ENCODE measurements at regions not wholly inside any gene's neighbourhood (a gene's known extent, or its start where the extent isn't known, plus 50 kb on each side); places are given as distances from the start of the nearest gene placed in this dataset.

DNA sequence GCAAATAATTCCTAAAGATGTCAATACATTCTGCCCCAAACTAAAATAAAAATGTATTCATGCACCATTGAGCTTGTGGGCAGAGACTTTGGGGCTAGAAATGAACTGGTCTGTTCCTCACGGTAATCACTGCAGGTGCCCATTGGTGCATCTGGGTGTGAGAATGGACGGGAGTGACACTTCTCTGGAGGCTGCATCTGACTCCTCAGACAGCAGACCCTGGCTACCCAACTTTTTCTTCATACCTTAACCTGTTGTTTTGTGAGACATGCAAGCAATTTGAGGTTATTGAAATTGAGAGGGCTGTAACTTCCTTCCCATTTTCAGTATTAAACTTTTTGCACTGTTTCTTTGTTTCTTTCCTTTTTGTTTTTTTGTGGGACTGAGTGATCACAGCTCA lies 333.4 kb downstream of the ICE1 start:
- Histone ChIP-seq H3K79me2 (replicated peaks; ENCODE audit: insufficient read depth, low read length) (no peaks in the 10 kb centered on the region), H3K27me3 (ENCODE audit: insufficient read depth, low read depth, low read length) (no peaks in the 10 kb centered on the region), H3K9me3 (ENCODE audit: low read length) (no peaks in the 10 kb centered on the region), H3K27ac (ENCODE audit: low read length) (no peak overlapping the region), H3F3A (ENCODE audit: insufficient read depth, low read length, poor library complexity, severe bottlenecking) (no peaks in the 10 kb centered on the region), H4K20me1 (ENCODE audit: insufficient read depth) (no peaks in the 10 kb centered on the region), H3K9ac (ENCODE audit: low read length) (no peak overlapping the region), H3K9me2 (ENCODE audit: insufficient read depth, low read length) (no peaks in the 10 kb centered on the region), H3K4me2 (ENCODE audit: low read length) (no peak overlapping the region), H2AFZ (ENCODE audit: low read depth, low read length) (no peak overlapping the region), H3K36me3 (ENCODE audit: insufficient read depth, low read length) (no peaks in the 10 kb centered on the region), H3K4me3 (ENCODE audit: low read length) (no peak overlapping the region)
- TF ChIP-seq RAD21 (conservative IDR thresholded peaks at IDR 0.05), result no peak
- TF ChIP-seq TAF1 (IDR thresholded peaks at IDR 0.05; ENCODE audit: low read depth), result no peak
- no peak for TF ChIP-seq POLR2AphosphoS5 (IDR thresholded peaks at IDR 0.05)
- TF ChIP-seq, protein P1, sequence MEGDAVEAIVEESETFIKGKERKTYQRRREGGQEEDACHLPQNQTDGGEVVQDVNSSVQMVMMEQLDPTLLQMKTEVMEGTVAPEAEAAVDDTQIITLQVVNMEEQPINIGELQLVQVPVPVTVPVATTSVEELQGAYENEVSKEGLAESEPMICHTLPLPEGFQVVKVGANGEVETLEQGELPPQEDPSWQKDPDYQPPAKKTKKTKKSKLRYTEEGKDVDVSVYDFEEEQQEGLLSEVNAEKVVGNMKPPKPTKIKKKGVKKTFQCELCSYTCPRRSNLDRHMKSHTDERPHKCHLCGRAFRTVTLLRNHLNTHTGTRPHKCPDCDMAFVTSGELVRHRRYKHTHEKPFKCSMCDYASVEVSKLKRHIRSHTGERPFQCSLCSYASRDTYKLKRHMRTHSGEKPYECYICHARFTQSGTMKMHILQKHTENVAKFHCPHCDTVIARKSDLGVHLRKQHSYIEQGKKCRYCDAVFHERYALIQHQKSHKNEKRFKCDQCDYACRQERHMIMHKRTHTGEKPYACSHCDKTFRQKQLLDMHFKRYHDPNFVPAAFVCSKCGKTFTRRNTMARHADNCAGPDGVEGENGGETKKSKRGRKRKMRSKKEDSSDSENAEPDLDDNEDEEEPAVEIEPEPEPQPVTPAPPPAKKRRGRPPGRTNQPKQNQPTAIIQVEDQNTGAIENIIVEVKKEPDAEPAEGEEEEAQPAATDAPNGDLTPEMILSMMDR (IDR thresholded peaks at IDR 0.05; ENCODE audit: poor library complexity, severe bottlenecking), result no peak
- no peak for TF ChIP-seq EZH2 (IDR thresholded peaks at IDR 0.05; ENCODE audit: borderline replicate concordance, insufficient read depth, low read length, poor library complexity, severe bottlenecking)
- TF ChIP-seq EP300 (conservative IDR thresholded peaks at IDR 0.05; ENCODE audit: poor library complexity, severe bottlenecking), result no peak
- no peak for TF ChIP-seq MXI1 (conservative IDR thresholded peaks at IDR 0.05; ENCODE audit: poor library complexity, severe bottlenecking)
- TF ChIP-seq SMC3 (conservative IDR thresholded peaks at IDR 0.05; ENCODE audit: poor library complexity), result no peak
- TF ChIP-seq, protein P2, sequence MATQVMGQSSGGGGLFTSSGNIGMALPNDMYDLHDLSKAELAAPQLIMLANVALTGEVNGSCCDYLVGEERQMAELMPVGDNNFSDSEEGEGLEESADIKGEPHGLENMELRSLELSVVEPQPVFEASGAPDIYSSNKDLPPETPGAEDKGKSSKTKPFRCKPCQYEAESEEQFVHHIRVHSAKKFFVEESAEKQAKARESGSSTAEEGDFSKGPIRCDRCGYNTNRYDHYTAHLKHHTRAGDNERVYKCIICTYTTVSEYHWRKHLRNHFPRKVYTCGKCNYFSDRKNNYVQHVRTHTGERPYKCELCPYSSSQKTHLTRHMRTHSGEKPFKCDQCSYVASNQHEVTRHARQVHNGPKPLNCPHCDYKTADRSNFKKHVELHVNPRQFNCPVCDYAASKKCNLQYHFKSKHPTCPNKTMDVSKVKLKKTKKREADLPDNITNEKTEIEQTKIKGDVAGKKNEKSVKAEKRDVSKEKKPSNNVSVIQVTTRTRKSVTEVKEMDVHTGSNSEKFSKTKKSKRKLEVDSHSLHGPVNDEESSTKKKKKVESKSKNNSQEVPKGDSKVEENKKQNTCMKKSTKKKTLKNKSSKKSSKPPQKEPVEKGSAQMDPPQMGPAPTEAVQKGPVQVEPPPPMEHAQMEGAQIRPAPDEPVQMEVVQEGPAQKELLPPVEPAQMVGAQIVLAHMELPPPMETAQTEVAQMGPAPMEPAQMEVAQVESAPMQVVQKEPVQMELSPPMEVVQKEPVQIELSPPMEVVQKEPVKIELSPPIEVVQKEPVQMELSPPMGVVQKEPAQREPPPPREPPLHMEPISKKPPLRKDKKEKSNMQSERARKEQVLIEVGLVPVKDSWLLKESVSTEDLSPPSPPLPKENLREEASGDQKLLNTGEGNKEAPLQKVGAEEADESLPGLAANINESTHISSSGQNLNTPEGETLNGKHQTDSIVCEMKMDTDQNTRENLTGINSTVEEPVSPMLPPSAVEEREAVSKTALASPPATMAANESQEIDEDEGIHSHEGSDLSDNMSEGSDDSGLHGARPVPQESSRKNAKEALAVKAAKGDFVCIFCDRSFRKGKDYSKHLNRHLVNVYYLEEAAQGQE (IDR thresholded peaks at IDR 0.05; ENCODE audit: borderline replicate concordance), result no peak

DNA sequence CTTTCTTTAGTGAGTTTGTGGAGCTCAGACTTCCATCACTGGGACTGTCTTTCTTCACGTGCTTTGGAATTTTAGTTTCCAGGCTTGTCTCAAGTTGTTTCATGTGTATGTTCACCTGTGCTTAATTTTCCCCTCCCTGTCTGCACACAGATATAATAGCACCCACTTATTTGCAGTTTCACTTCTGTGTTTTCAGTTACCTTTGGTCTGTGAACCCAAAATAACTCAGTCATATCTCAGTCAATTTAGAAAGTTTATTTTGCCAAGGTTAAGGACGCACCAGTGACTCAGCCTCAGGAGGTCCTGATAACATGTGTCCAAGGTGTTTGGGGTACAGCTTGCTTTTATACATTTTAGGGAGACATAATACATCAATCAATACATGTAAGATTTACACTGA lies 330.4 kb downstream of the ICE1 start:
- H3K36me3 ChIP-seq (ENCODE audit: insufficient read depth, low read length), result no peaks in the 10 kb centered on the region
- TF ChIP-seq SMC3 (conservative IDR thresholded peaks at IDR 0.05; ENCODE audit: poor library complexity), result no peak
- TF ChIP-seq TAF1 (IDR thresholded peaks at IDR 0.05; ENCODE audit: low read depth), result no peak
- no peak overlapping the region for H3K27ac ChIP-seq (ENCODE audit: low read length)
- H3K4me3 ChIP-seq (ENCODE audit: low read length), result no peak overlapping the region
- H4K20me1 ChIP-seq (ENCODE audit: insufficient read depth), result no peaks in the 10 kb centered on the region
- no peaks in the 10 kb centered on the region for H3K9me3 ChIP-seq (ENCODE audit: low read length)
- H3K27me3 ChIP-seq (ENCODE audit: insufficient read depth, low read depth, low read length), result no peaks in the 10 kb centered on the region
- H3K79me2 ChIP-seq (replicated peaks; ENCODE audit: insufficient read depth, low read length), result no peaks in the 10 kb centered on the region
- H2AFZ ChIP-seq (ENCODE audit: low read depth, low read length), result no peak overlapping the region
- no peak overlapping the region for H3K9ac ChIP-seq (ENCODE audit: low read length)
- H3K9me2 ChIP-seq (ENCODE audit: insufficient read depth, low read length), result no peaks in the 10 kb centered on the region
- H3K4me2 ChIP-seq (ENCODE audit: low read length), result no peak overlapping the region
- no peaks in the 10 kb centered on the region for H3F3A ChIP-seq (ENCODE audit: insufficient read depth, low read length, poor library complexity, severe bottlenecking)

DNA sequence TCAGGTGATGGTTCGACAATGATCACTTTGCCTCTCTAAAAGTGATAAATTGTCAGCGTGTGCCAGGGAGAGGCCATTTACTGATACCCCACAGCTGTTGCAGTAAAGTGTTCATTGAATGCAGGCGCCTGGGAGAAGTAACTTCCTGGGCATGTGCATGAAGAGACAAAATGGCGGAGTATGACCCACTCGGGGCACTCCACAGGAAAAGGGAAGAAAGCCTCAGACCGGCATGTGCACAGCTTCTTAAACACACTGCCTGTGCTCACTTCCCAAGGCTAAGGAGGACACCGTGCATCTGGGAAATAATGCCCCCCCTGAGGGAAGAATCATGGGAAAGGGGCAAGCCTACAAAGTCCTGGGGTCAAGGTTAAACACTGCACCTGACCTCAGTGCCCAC lies 329.5 kb downstream of the ICE1 start:
- Histone ChIP-seq H3K9me3 (ENCODE audit: low read length) (no peaks in the 10 kb centered on the region), H3K4me3 (ENCODE audit: low read length) (no peak overlapping the region), H4K20me1 (ENCODE audit: insufficient read depth) (no peaks in the 10 kb centered on the region), H3K79me2 (replicated peaks; ENCODE audit: insufficient read depth, low read length) (no peaks in the 10 kb centered on the region), H3K27me3 (ENCODE audit: insufficient read depth, low read depth, low read length) (no peaks in the 10 kb centered on the region), H3K9me2 (ENCODE audit: insufficient read depth, low read length) (no peaks in the 10 kb centered on the region), H2AFZ (ENCODE audit: low read depth, low read length) (no peak overlapping the region), H3K4me2 (ENCODE audit: low read length) (no peak overlapping the region), H3K36me3 (ENCODE audit: insufficient read depth, low read length) (no peaks in the 10 kb centered on the region), H3K9ac (ENCODE audit: low read length) (no peak overlapping the region), H3F3A (ENCODE audit: insufficient read depth, low read length, poor library complexity, severe bottlenecking) (no peaks in the 10 kb centered on the region), H3K27ac (ENCODE audit: low read length) (no peak overlapping the region)
- no peak for TF ChIP-seq MXI1 (conservative IDR thresholded peaks at IDR 0.05; ENCODE audit: poor library complexity, severe bottlenecking)
- TF ChIP-seq, protein P1 (IDR thresholded peaks at IDR 0.05; ENCODE audit: poor library complexity, severe bottlenecking), result no peak
- TF ChIP-seq RAD21 (conservative IDR thresholded peaks at IDR 0.05), result no peak
- TF ChIP-seq, protein P2 (IDR thresholded peaks at IDR 0.05; ENCODE audit: borderline replicate concordance), result no peak
- TF ChIP-seq POLR2AphosphoS5 (IDR thresholded peaks at IDR 0.05), result no peak
- TF ChIP-seq SMC3 (conservative IDR thresholded peaks at IDR 0.05; ENCODE audit: poor library complexity), result no peak
- no peak for TF ChIP-seq EZH2 (IDR thresholded peaks at IDR 0.05; ENCODE audit: borderline replicate concordance, insufficient read depth, low read length, poor library complexity, severe bottlenecking)
- TF ChIP-seq EP300 (conservative IDR thresholded peaks at IDR 0.05; ENCODE audit: poor library complexity, severe bottlenecking), result no peak
- no peak for TF ChIP-seq TAF1 (IDR thresholded peaks at IDR 0.05; ENCODE audit: low read depth)

Data from neural cell (in vitro differentiated cells).